ENCODE measurements at regions not wholly inside any gene's neighbourhood (a gene's known extent, or its start where the extent isn't known, plus 50 kb on each side); places are given as distances from the start of the nearest gene placed in this dataset.

DNA sequence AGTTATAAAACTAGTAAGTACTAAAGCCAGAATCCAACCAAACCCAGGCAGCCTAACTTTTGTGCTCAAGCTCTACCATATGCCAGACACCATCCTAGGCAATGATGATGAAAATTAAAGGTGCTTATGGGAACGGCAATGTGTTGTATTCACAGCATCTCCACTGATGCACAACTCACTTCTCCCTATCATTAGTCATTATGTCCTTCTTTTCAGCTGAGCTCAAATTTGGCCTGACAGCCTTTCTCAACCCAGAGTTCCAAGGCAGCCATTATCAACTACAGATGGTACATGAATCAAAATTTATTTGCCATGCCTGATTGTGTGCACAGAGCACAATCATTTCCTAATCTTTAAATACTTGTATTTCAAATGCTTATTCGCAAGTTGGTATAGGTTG is 121.6 kb upstream of the TNPO1 start:
- TF ChIP-seq, protein P1, sequence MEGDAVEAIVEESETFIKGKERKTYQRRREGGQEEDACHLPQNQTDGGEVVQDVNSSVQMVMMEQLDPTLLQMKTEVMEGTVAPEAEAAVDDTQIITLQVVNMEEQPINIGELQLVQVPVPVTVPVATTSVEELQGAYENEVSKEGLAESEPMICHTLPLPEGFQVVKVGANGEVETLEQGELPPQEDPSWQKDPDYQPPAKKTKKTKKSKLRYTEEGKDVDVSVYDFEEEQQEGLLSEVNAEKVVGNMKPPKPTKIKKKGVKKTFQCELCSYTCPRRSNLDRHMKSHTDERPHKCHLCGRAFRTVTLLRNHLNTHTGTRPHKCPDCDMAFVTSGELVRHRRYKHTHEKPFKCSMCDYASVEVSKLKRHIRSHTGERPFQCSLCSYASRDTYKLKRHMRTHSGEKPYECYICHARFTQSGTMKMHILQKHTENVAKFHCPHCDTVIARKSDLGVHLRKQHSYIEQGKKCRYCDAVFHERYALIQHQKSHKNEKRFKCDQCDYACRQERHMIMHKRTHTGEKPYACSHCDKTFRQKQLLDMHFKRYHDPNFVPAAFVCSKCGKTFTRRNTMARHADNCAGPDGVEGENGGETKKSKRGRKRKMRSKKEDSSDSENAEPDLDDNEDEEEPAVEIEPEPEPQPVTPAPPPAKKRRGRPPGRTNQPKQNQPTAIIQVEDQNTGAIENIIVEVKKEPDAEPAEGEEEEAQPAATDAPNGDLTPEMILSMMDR (IDR thresholded peaks at IDR 0.05; ENCODE audit: low read depth, low read length) = no peak
- ChIA-PET CTCF (no interaction called here), POLR2A (no interaction called here)
- Histone ChIP-seq H3K27ac (ENCODE audit: low read depth, low read length) (no peak overlapping the region), H3K4me3 (ENCODE audit: low read depth, low read length) (no peak overlapping the region), H3K9me3 (ENCODE audit: control insufficient read depth, insufficient read depth, low read length) (no peaks in the 10 kb centered on the region), H3K27me3 (ENCODE audit: control insufficient read depth, insufficient read depth, low read length) (peaks cover 2% of the 10 kb centered on the region)
- no peak for DNase-seq (ENCODE audit: low read depth, low spot score)

DNA sequence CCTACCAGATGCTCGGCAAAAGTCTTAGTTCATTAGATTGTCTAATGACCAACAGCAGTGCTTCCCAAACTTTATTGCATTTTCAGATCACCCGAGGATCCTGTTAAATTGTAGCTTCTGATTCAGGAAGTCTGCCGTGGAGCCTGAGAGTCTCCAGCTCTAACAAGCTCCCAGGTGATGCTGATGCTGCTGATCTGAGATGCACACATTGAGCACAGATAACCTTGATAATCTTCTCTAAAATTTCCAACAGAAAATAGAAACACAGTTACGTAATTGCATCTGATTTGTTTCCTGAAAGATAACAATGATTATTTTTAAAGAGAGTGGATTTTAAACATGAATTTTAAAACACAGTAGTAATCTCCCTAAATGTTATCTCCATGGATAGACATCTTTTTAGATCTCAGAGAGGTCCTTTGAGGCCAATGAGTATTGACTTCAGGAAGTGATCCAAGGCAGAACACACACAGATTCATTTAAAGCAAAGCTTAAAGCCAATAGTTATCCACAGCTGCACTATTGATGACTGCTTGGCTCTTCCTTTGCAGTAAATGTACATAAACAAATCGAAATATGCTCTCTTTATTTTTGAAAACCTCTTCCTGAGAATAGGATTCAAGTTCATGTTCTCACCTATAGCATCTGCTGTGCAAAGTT is 122.8 kb upstream of the TNPO1 start:
- no peak for DNase-seq (ENCODE audit: low read depth, low spot score)
- CTCF ChIA-PET = no interaction called here
- POLR2A ChIA-PET = no interaction called here
- Histone ChIP-seq H3K4me3 (ENCODE audit: low read depth, low read length) (no peak overlapping the region), H3K9me3 (ENCODE audit: control insufficient read depth, insufficient read depth, low read length) (no peaks in the 10 kb centered on the region), H3K27ac (ENCODE audit: low read depth, low read length) (no peak overlapping the region), H3K27me3 (ENCODE audit: control insufficient read depth, insufficient read depth, low read length) (peaks cover 8% of the 10 kb centered on the region)
- TF ChIP-seq, protein P1 (IDR thresholded peaks at IDR 0.05; ENCODE audit: low read depth, low read length) = no peak

- ChIA-PET CTCF (interaction anchor here (1.5 kb wide), 1 partner anchor 169 kb away, joined by 4 read pairs; no protein-coding TSS in a partner anchor), POLR2A (interaction anchor here (0.7 to 1.0 kb wide), 2 partner anchors 90 to 124 kb away, joined by 3 read pairs; no protein-coding TSS in a partner anchor)
- Histone ChIP-seq H3K9me3 (ENCODE audit: control insufficient read depth, insufficient read depth, low read length) (no peaks in the 10 kb centered on the region), H3K4me3 (ENCODE audit: low read depth, low read length) (no peak overlapping the region), H3K27ac (ENCODE audit: low read depth, low read length) (no peak overlapping the region), H3K27me3 (ENCODE audit: control insufficient read depth, insufficient read depth, low read length) (peaks cover 8% of the 10 kb centered on the region)
- no peak for DNase-seq (ENCODE audit: low read depth, low spot score)
- TF ChIP-seq, protein P1 (IDR thresholded peaks at IDR 0.05; ENCODE audit: low read depth, low read length) = no peak
These were observed 123.6 kb upstream of the TNPO1 start for GRCh38 chr5:72692651-72693442.

DNA sequence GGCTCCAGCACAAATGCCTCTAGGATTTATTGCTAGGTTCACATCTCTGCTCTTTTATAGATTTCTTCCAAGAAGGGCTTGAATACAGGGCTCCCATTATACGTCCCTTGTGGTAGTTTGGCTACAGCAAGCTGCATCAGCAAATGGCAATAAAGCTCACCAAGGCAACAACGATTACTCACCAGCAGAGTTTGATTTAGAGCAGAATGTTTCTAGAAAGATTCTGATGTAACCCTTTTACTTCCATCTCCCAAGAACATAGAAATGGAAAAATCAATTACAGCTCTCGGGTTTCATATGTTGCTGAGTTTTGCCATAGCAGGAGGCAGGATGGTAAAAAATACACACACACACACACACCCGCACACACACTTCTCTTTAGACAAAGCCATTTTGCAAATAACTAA is 124.2 kb upstream of the TNPO1 start:
- Histone ChIP-seq H3K4me3 (ENCODE audit: low read depth, low read length) (no peak overlapping the region), H3K27ac (ENCODE audit: low read depth, low read length) (no peak overlapping the region), H3K9me3 (ENCODE audit: control insufficient read depth, insufficient read depth, low read length) (no peaks in the 10 kb centered on the region), H3K27me3 (ENCODE audit: control insufficient read depth, insufficient read depth, low read length) (peaks cover 8% of the 10 kb centered on the region)
- CTCF ChIA-PET = interaction anchor here (1.1 to 1.5 kb wide), 2 partner anchors 81 to 168 kb away, joined by 3 to 4 read pairs; no protein-coding TSS in a partner anchor
- POLR2A ChIA-PET = interaction anchor here (0.7 to 1.0 kb wide), 2 partner anchors 90 to 125 kb away, joined by 3 read pairs; no protein-coding TSS in a partner anchor
- TF ChIP-seq, protein P1 (IDR thresholded peaks at IDR 0.05; ENCODE audit: low read depth, low read length) = no peak
- no peak for DNase-seq (ENCODE audit: low read depth, low spot score)

GRCh38 chr5:72691751-72692150 is 124.7 kb upstream of the TNPO1 start:
- TF ChIP-seq, protein P1 (IDR thresholded peaks at IDR 0.05; ENCODE audit: low read depth, low read length) = no peak
- H3K27me3 ChIP-seq (ENCODE audit: control insufficient read depth, insufficient read depth, low read length) = peaks cover 8% of the 10 kb centered on the region
- H3K4me3 ChIP-seq (ENCODE audit: low read depth, low read length) = no peak overlapping the region
- CTCF ChIA-PET = interaction anchor here (1.1 to 1.5 kb wide), 2 partner anchors 80 to 168 kb away, joined by 3 to 4 read pairs; no protein-coding TSS in a partner anchor
- no peaks in the 10 kb centered on the region for H3K9me3 ChIP-seq (ENCODE audit: control insufficient read depth, insufficient read depth, low read length)
- no peak overlapping the region for H3K27ac ChIP-seq (ENCODE audit: low read depth, low read length)
- no peak for DNase-seq (ENCODE audit: low read depth, low spot score)
- POLR2A ChIA-PET = interaction anchor here (0.7 to 1.0 kb wide), 2 partner anchors 89 to 126 kb away, joined by 3 read pairs; no protein-coding TSS in a partner anchor
